Activated CD8-positive, alpha-beta memory T cell treated with anti-CD3 and anti-CD28 coated beads, Interleukin-2, amount 10 ng/mL, durations not matched to agents 7 days and 5 days (primary cell): ENCODE measurements at regions not wholly inside any gene's neighbourhood (a gene's known extent, or its start where the extent isn't known, plus 50 kb on each side); places are given as distances from the start of the nearest gene placed in this dataset.

Experiments
- ATAC-seq: fragments of 150-1000 bp; cut with Tn5 transposase; one replicate; pipeline ENCODE4 v1.10.0; 2021; ENCODE audit warnings: moderate library complexity
- CTCF ChIA-PET: fragments of 350-600 bp; sonication (Branson Sonifier 250); formaldehyde crosslinking; loops from one replicate; lab custom pipeline; 2021; ENCODE audit warnings: antibody characterized with exemption; lab: Charles Lee
- DNase-seq: peaks from one replicate; pipeline ENCODE4 v3.0.0-alpha.2; 2020
- H3K27ac Mint-ChIP-seq: one replicate; pipeline ENCODE4 v1.8.0; 2021; ENCODE audit warnings: mild to moderate bottlenecking, mixed read lengths
- H3K27me3 Mint-ChIP-seq: one replicate; pipeline ENCODE4 v1.8.0; 2021; ENCODE audit warnings: mixed read lengths
- H3K36me3 Mint-ChIP-seq: one replicate; pipeline ENCODE4 v1.8.0; 2021; ENCODE audit warnings: mild to moderate bottlenecking, mixed read lengths
- H3K4me1 Mint-ChIP-seq: one replicate; pipeline ENCODE4 v1.8.0; 2021; ENCODE audit warnings: mixed read lengths
- H3K4me3 Mint-ChIP-seq: one replicate; pipeline ENCODE4 v1.8.0; 2021; ENCODE audit warnings: mild to moderate bottlenecking, moderate library complexity, mixed read lengths
- H3K9me3 Mint-ChIP-seq: one replicate; pipeline ENCODE4 v1.8.0; 2022; ENCODE audit warnings: low read depth, mixed read lengths

GRCh38 chr1:61627365-61627764 lies 97.6 kb downstream of the TM2D1 start:
- no peaks in the 10 kb centered on the region for H3K36me3 Mint-ChIP-seq
- H3K27ac Mint-ChIP-seq, result no peak overlapping the region
- ATAC-seq, result no peak
- DNase-seq, result no peak
- CTCF ChIA-PET, result no interaction called here
- H3K9me3 Mint-ChIP-seq, result no peaks in the 10 kb centered on the region
- no peak overlapping the region for H3K4me3 Mint-ChIP-seq
- peaks cover 14% of the 10 kb centered on the region for H3K27me3 Mint-ChIP-seq
- no peaks in the 10 kb centered on the region for H3K4me1 Mint-ChIP-seq

GRCh38 chr1:61626816-61627215 lies 98.1 kb downstream of the TM2D1 start:
- CTCF ChIA-PET, result no interaction called here
- Mint-ChIP-seq H3K9me3 (no peaks in the 10 kb centered on the region), H3K4me3 (no peak overlapping the region), H3K4me1 (no peaks in the 10 kb centered on the region), H3K27ac (no peak overlapping the region), H3K27me3 (peaks cover 12% of the 10 kb centered on the region), H3K36me3 (no peaks in the 10 kb centered on the region)
- DNase-seq (no peak), ATAC-seq (no peak)

- DNase-seq, result no peak
- Mint-ChIP-seq H3K9me3 (no peaks in the 10 kb centered on the region), H3K36me3 (no peaks in the 10 kb centered on the region), H3K27me3 (peaks cover 15% of the 10 kb centered on the region), H3K4me3 (no peak overlapping the region), H3K4me1 (no peaks in the 10 kb centered on the region), H3K27ac (no peak overlapping the region)
- CTCF ChIA-PET, result no interaction called here
- ATAC-seq, result no peak
Observed at GRCh38 chr1:61623852-61624251, 101.1 kb downstream of the TM2D1 start.

GRCh38 chr1:61620536-61620935 lies 104.4 kb downstream of the TM2D1 start:
- peaks cover 9% of the 10 kb centered on the region for H3K27me3 Mint-ChIP-seq
- DNase-seq (no peak), ATAC-seq (no peak)
- H3K27ac Mint-ChIP-seq, result no peak overlapping the region
- CTCF ChIA-PET, result no interaction called here
- no peaks in the 10 kb centered on the region for H3K36me3 Mint-ChIP-seq
- H3K4me1 Mint-ChIP-seq, result no peaks in the 10 kb centered on the region
- H3K9me3 Mint-ChIP-seq, result no peaks in the 10 kb centered on the region
- H3K4me3 Mint-ChIP-seq, result no peak overlapping the region

- CTCF ChIA-PET, result no interaction called here
- H3K9me3 Mint-ChIP-seq, result no peaks in the 10 kb centered on the region
- H3K27ac Mint-ChIP-seq, result no peak overlapping the region
- H3K36me3 Mint-ChIP-seq, result no peaks in the 10 kb centered on the region
- ATAC-seq, result no peak
- peaks cover 9% of the 10 kb centered on the region for H3K27me3 Mint-ChIP-seq
- DNase-seq, result no peak
- H3K4me1 Mint-ChIP-seq, result no peaks in the 10 kb centered on the region
- H3K4me3 Mint-ChIP-seq, result no peak overlapping the region
Observed at GRCh38 chr1:61618755-61619154, 106.2 kb downstream of the TM2D1 start.

- CTCF ChIA-PET, result no interaction called here
- ATAC-seq (no peak), DNase-seq (no peak)
- peaks cover 5% of the 10 kb centered on the region for H3K27me3 Mint-ChIP-seq
- H3K9me3 Mint-ChIP-seq, result no peaks in the 10 kb centered on the region
- H3K36me3 Mint-ChIP-seq, result no peaks in the 10 kb centered on the region
- no peaks in the 10 kb centered on the region for H3K4me1 Mint-ChIP-seq
- H3K27ac Mint-ChIP-seq, result no peak overlapping the region
- H3K4me3 Mint-ChIP-seq, result no peak overlapping the region
Observed at GRCh38 chr1:61618193-61618592, 106.7 kb downstream of the TM2D1 start.

DNA sequence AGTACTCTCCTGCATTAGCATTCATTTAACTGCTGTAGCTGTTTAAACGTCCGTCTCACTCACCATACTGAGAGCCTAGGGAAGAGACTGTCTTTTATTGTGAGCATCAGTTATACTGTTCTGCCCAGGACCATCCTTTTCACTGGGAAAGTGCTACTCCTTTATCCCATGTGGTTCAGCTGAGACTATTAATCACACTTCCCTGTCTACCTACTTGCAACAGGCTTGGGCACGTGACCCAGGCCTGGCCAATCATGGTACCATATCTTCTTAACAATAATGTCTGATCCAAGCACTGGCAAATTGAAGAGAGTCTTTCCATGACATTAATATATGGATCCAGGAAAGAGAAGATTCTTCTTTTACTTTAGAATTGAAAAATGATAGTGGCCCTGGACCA lies 108.1 kb downstream of the TM2D1 start:
- ATAC-seq (no peak), DNase-seq (no peak)
- no peak overlapping the region for H3K27ac Mint-ChIP-seq
- peaks cover 5% of the 10 kb centered on the region for H3K27me3 Mint-ChIP-seq
- H3K4me3 Mint-ChIP-seq, result no peak overlapping the region
- CTCF ChIA-PET, result no interaction called here
- no peaks in the 10 kb centered on the region for H3K9me3 Mint-ChIP-seq
- H3K36me3 Mint-ChIP-seq, result no peaks in the 10 kb centered on the region
- H3K4me1 Mint-ChIP-seq, result no peaks in the 10 kb centered on the region

- CTCF ChIA-PET, result no interaction called here
- H3K36me3 Mint-ChIP-seq, result no peaks in the 10 kb centered on the region
- H3K9me3 Mint-ChIP-seq, result no peaks in the 10 kb centered on the region
- ATAC-seq, result no peak
- no peak for DNase-seq
- H3K27me3 Mint-ChIP-seq, result peaks cover 2% of the 10 kb centered on the region
- no peaks in the 10 kb centered on the region for H3K4me1 Mint-ChIP-seq
- no peak overlapping the region for H3K4me3 Mint-ChIP-seq
- no peak overlapping the region for H3K27ac Mint-ChIP-seq
Observed at GRCh38 chr1:61612602-61613001, 112.3 kb downstream of the TM2D1 start.

- no peaks in the 10 kb centered on the region for H3K4me1 Mint-ChIP-seq
- H3K27me3 Mint-ChIP-seq, result peaks cover 1% of the 10 kb centered on the region
- DNase-seq, result no peak
- CTCF ChIA-PET, result no interaction called here
- ATAC-seq, result no peak
- no peaks in the 10 kb centered on the region for H3K36me3 Mint-ChIP-seq
- no peaks in the 10 kb centered on the region for H3K9me3 Mint-ChIP-seq
- no peak overlapping the region for H3K4me3 Mint-ChIP-seq
- H3K27ac Mint-ChIP-seq, result no peak overlapping the region
Observed at GRCh38 chr1:61609040-61609439, 115.9 kb downstream of the TM2D1 start.

- H3K27me3 Mint-ChIP-seq, result peaks cover 8% of the 10 kb centered on the region
- peaks cover 1% of the 10 kb centered on the region for H3K4me1 Mint-ChIP-seq
- H3K36me3 Mint-ChIP-seq, result no peaks in the 10 kb centered on the region
- no peaks in the 10 kb centered on the region for H3K9me3 Mint-ChIP-seq
- CTCF ChIA-PET, result no interaction called here
- H3K4me3 Mint-ChIP-seq, result no peak overlapping the region
- H3K27ac Mint-ChIP-seq, result no peak overlapping the region
- no peak for ATAC-seq
- DNase-seq, result no peak
Observed at GRCh38 chr1:61607448-61607847, 117.5 kb downstream of the TM2D1 start.

GRCh38 chr1:61606448-61607312 lies 118.3 kb downstream of the TM2D1 start:
- CTCF ChIA-PET, result no interaction called here
- H3K4me3 Mint-ChIP-seq, result no peak overlapping the region
- peaks cover 8% of the 10 kb centered on the region for H3K27me3 Mint-ChIP-seq
- ATAC-seq (no peak), DNase-seq (no peak)
- peaks cover 1% of the 10 kb centered on the region for H3K4me1 Mint-ChIP-seq
- H3K9me3 Mint-ChIP-seq, result no peaks in the 10 kb centered on the region
- no peaks in the 10 kb centered on the region for H3K36me3 Mint-ChIP-seq
- no peak overlapping the region for H3K27ac Mint-ChIP-seq

DNA sequence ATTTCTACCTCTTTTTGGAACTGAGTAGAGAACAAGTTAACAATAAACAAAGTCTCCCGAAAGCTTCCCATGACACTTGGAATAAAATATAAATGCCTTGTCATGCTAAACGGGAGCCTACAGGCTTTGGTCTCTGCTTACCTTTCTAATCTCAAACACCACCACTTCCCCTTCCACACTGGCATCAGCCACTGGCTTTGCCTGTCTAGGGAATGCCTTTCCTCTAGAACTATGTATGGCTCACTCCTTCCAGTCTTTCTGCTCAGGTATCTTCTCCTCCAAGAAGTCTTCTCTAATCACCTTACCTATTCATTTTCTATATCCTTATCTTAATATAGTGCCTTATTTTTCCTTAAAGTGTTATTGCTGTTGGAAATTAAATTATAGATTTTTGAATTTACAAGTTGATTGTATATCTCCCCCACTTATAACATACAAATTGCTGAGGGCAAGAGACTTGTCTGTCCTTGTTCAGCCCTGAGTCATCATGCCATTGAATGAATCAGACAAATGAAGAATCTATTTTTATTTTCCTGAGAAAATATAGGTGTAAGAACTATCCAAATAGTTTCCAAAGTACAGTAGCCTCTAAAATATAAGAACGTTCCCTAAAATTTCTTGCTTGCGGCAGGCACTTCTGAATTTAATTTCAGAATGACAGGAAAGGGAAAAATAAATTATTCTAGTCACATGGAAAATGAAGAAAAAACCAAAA lies 119.2 kb downstream of the TM2D1 start:
- no peak overlapping the region for H3K27ac Mint-ChIP-seq
- CTCF ChIA-PET, result no interaction called here
- DNase-seq (no peak), ATAC-seq (no peak)
- H3K4me3 Mint-ChIP-seq, result no peak overlapping the region
- peaks cover 1% of the 10 kb centered on the region for H3K4me1 Mint-ChIP-seq
- no peaks in the 10 kb centered on the region for H3K9me3 Mint-ChIP-seq
- peaks cover 10% of the 10 kb centered on the region for H3K27me3 Mint-ChIP-seq
- H3K36me3 Mint-ChIP-seq, result no peaks in the 10 kb centered on the region

- peaks cover 16% of the 10 kb centered on the region for H3K27me3 Mint-ChIP-seq
- ATAC-seq, result no peak
- no peak for DNase-seq
- no peak overlapping the region for H3K27ac Mint-ChIP-seq
- no peaks in the 10 kb centered on the region for H3K9me3 Mint-ChIP-seq
- H3K4me1 Mint-ChIP-seq, result peaks cover 1% of the 10 kb centered on the region
- no peak overlapping the region for H3K4me3 Mint-ChIP-seq
- no peaks in the 10 kb centered on the region for H3K36me3 Mint-ChIP-seq
- CTCF ChIA-PET, result no interaction called here
Observed at GRCh38 chr1:61604684-61605083, 120.3 kb downstream of the TM2D1 start.

- Mint-ChIP-seq H3K27me3 (peaks cover 19% of the 10 kb centered on the region), H3K4me3 (no peak overlapping the region), H3K27ac (no peak overlapping the region), H3K36me3 (no peaks in the 10 kb centered on the region), H3K4me1 (peaks cover 1% of the 10 kb centered on the region), H3K9me3 (no peaks in the 10 kb centered on the region)
- no peak for DNase-seq
- CTCF ChIA-PET, result no interaction called here
- ATAC-seq, result no peak
Observed at GRCh38 chr1:61604261-61604660, 120.7 kb downstream of the TM2D1 start.
